Neuronal stem cell (in vitro differentiated cells): ENCODE measurements at regions not wholly inside any gene's neighbourhood (a gene's known extent, or its start where the extent isn't known, plus 50 kb on each side); places are given as distances from the start of the nearest gene placed in this dataset.

Experiments
- DNase-seq: peaks from one replicate; pipeline ENCODE4 v3.0.0-alpha.2; 2013; ENCODE audit warnings: low spot score
- H2AFZ ChIP-seq: one replicate; pipeline ENCODE4 v1.6.1; 2013; ENCODE audit warnings: mild to moderate bottlenecking, low read length, inconsistent platforms
- H2AK5ac ChIP-seq: 2 replicates; pipeline ENCODE4 v1.6.1; 2013; ENCODE audit warnings: low read depth, mild to moderate bottlenecking, inconsistent platforms, low read length, moderate library complexity, mixed read lengths
- H2BK120ac ChIP-seq: 2 replicates; pipeline ENCODE4 v1.6.1; 2013; ENCODE audit warnings: low read depth, mild to moderate bottlenecking, inconsistent platforms, low read length, moderate library complexity, mixed read lengths
- H2BK12ac ChIP-seq: one replicate; pipeline ENCODE4 v1.6.1; 2013; ENCODE audit warnings: low read length, inconsistent platforms
- H2BK15ac ChIP-seq: 2 replicates; pipeline ENCODE4 v1.6.1; 2013; ENCODE audit warnings: mild to moderate bottlenecking, low read length, inconsistent platforms, mixed read lengths
- H2BK5ac ChIP-seq: one replicate; pipeline ENCODE4 v1.6.1; 2013; ENCODE audit warnings: inconsistent platforms, mild to moderate bottlenecking, low read length, moderate library complexity
- H3K14ac ChIP-seq: one replicate; pipeline ENCODE4 v1.6.1; 2013; ENCODE audit warnings: low read length, inconsistent platforms
- H3K18ac ChIP-seq: 2 replicates; pipeline ENCODE4 v1.6.1; 2013; ENCODE audit warnings: low read length, inconsistent platforms
- H3K23ac ChIP-seq: 2 replicates; pipeline ENCODE4 v1.6.1; 2013; ENCODE audit warnings: low read depth, mild to moderate bottlenecking, mixed read lengths, low read length, inconsistent platforms; ENCODE audit not compliant: poor library complexity
- H3K27ac ChIP-seq: replicated peaks from 3 replicates; pipeline ENCODE4 v1.5.1; 2013; ENCODE audit warnings: low read length, inconsistent platforms
- H3K27me3 ChIP-seq, 3 experiments: 2 replicates each; pipeline ENCODE4 v1.6.1; 2013; ENCODE audit warnings: low read length in 3 of 3, mild to moderate bottlenecking in 2 of 3, inconsistent platforms in 1 of 3, low read depth in 1 of 3, mixed read lengths in 1 of 3, moderate library complexity in 1 of 3; ENCODE audit not compliant: control insufficient read depth in 3 of 3, insufficient read depth in 3 of 3
- H3K36me3 ChIP-seq, 2 donors: replicated peaks in 1 of 2; 2 replicates each; pipeline ENCODE4 v1.6.1; 2013; ENCODE audit warnings: low read length in 2 of 2; ENCODE audit not compliant: control insufficient read depth in 2 of 2, insufficient read depth in 2 of 2
- H3K4ac ChIP-seq: 2 replicates; pipeline ENCODE4 v1.6.1; 2013; ENCODE audit warnings: inconsistent platforms, mild to moderate bottlenecking, low read length, moderate library complexity
- H3K4me1 ChIP-seq, 2 donors: 1 replicate in 1 of 2; 2 replicates in 1 of 2; pipeline ENCODE4 v1.6.1; 2013; ENCODE audit warnings: low read length in 2 of 2, low read depth in 1 of 2; ENCODE audit not compliant: control insufficient read depth in 2 of 2, insufficient read depth in 1 of 2
- H3K4me2 ChIP-seq: one replicate; pipeline ENCODE4 v1.6.1; 2013; ENCODE audit warnings: mild to moderate bottlenecking, low read length, inconsistent platforms; ENCODE audit not compliant: insufficient read depth, poor library complexity, severe bottlenecking
- H3K4me3 ChIP-seq, 2 donors: 2 replicates each; pipeline ENCODE4 v1.5.1; 2013; ENCODE audit warnings: low read length in 2 of 2, mild to moderate bottlenecking in 2 of 2, inconsistent platforms in 1 of 2, moderate library complexity in 1 of 2
- H3K79me1 ChIP-seq: one replicate; pipeline ENCODE4 v1.6.1; 2013; ENCODE audit warnings: low read depth, mild to moderate bottlenecking, inconsistent platforms, low read length, moderate library complexity
- H3K9ac ChIP-seq: one replicate; pipeline ENCODE4 v1.6.1; 2013; ENCODE audit warnings: mild to moderate bottlenecking, low read depth, low read length, inconsistent platforms; ENCODE audit not compliant: poor library complexity
- H3K9me3 ChIP-seq, 2 donors: replicated peaks in 1 of 2; 2 replicates each; pipeline versions ENCODE3 to v1.6.1; 2013; ENCODE audit warnings: low read length in 2 of 2, mild to moderate bottlenecking in 2 of 2, inconsistent platforms in 1 of 2, low read depth in 1 of 2, mixed read lengths in 1 of 2, moderate library complexity in 1 of 2; ENCODE audit not compliant: control insufficient read depth in 2 of 2, insufficient read depth in 1 of 2
- H4K8ac ChIP-seq: one replicate; pipeline ENCODE4 v1.6.1; 2013; ENCODE audit warnings: low read depth, mild to moderate bottlenecking, inconsistent platforms, low read length, moderate library complexity
- H4K91ac ChIP-seq: one replicate; pipeline ENCODE4 v1.6.1; 2013; ENCODE audit warnings: low read length, low read depth, mild to moderate bottlenecking, inconsistent platforms; ENCODE audit not compliant: poor library complexity
- WGBS, 2 donors: extraction: QIAGEN DNeasy Blood & Tissue Kit; methylation state at CpG; one replicate each; pipeline ENCODE4 v1.1.7; 2013; ENCODE audit warnings: missing lambda C conversion rate in 2 of 2, mixed read lengths in 1 of 2; ENCODE audit not compliant: insufficient read length in 2 of 2, insufficient replicate concordance in 1 of 2; ENCODE audit errors: extremely low coverage in 2 of 2; 5-methylcytosine and 5-hydroxymethylcytosine counted together

GRCh38 chr6:144474904-144475303 is 189.8 kb downstream of the UTRN start:
- no peak overlapping the region for H2BK15ac ChIP-seq
- no peak overlapping the region for H3K23ac ChIP-seq
- no peaks in the 10 kb centered on the region for H3K79me1 ChIP-seq
- no peaks in the 10 kb centered on the region for H3K27me3 ChIP-seq
- no peak overlapping the region for H2AK5ac ChIP-seq
- peaks cover 0 to 4% of the 10 kb centered on the region in 2 donors for H3K9me3 ChIP-seq
- no peaks in the 10 kb centered on the region for H3K4me1 ChIP-seq
- no peak overlapping the region for H2AFZ ChIP-seq
- H3K4ac ChIP-seq, result no peak overlapping the region
- H2BK120ac ChIP-seq, result no peak overlapping the region
- no peak overlapping the region for H4K8ac ChIP-seq
- no peak for DNase-seq
- H3K14ac ChIP-seq, result no peak overlapping the region
- no peak overlapping the region for H3K4me3 ChIP-seq
- H2BK12ac ChIP-seq, result no peak overlapping the region
- H2BK5ac ChIP-seq, result no peak overlapping the region
- no peak overlapping the region for H3K27ac ChIP-seq
- H3K4me2 ChIP-seq, result no peak overlapping the region
- peaks cover 2 to 40% of the 10 kb centered on the region in 2 donors for H3K36me3 ChIP-seq
- no peak overlapping the region for H3K9ac ChIP-seq
- no peak overlapping the region for H3K18ac ChIP-seq
- no peak overlapping the region for H4K91ac ChIP-seq

GRCh38 chr6:144475411-144475810 is 190.3 kb downstream of the UTRN start:
- Histone ChIP-seq H3K36me3 (peaks cover 2 to 45% of the 10 kb centered on the region in 2 donors), H2BK5ac (no peak overlapping the region), H3K79me1 (no peaks in the 10 kb centered on the region), H2BK120ac (no peak overlapping the region), H3K4me2 (no peak overlapping the region), H3K27ac (no peak overlapping the region), H3K4ac (no peak overlapping the region), H3K9ac (no peak overlapping the region), H2AFZ (no peak overlapping the region), H3K23ac (no peak overlapping the region), H2AK5ac (no peak overlapping the region), H3K27me3 (no peaks in the 10 kb centered on the region), H3K14ac (no peak overlapping the region), H4K8ac (no peak overlapping the region), H3K4me3 (no peak overlapping the region), H3K9me3 (peaks cover 0 to 4% of the 10 kb centered on the region in 2 donors), H2BK12ac (no peak overlapping the region), H2BK15ac (no peak overlapping the region), H4K91ac (no peak overlapping the region), H3K18ac (no peak overlapping the region), H3K4me1 (no peaks in the 10 kb centered on the region)
- no peak for DNase-seq

GRCh38 chr6:144476286-144476685 is 191.2 kb downstream of the UTRN start:
- Histone ChIP-seq H3K4ac (no peak overlapping the region), H3K4me1 (no peaks in the 10 kb centered on the region), H3K27ac (no peak overlapping the region), H2BK12ac (no peak overlapping the region), H3K18ac (no peak overlapping the region), H3K14ac (no peak overlapping the region), H3K79me1 (no peaks in the 10 kb centered on the region), H2BK15ac (no peak overlapping the region), H3K27me3 (no peaks in the 10 kb centered on the region), H3K4me2 (no peak overlapping the region), H3K9me3 (peaks cover 0 to 4% of the 10 kb centered on the region in 2 donors), H2AK5ac (no peak overlapping the region), H3K4me3 (no peak overlapping the region), H3K36me3 (peaks cover 2 to 54% of the 10 kb centered on the region in 2 donors), H2BK120ac (no peak overlapping the region), H3K9ac (no peak overlapping the region), H4K8ac (no peak overlapping the region), H3K23ac (no peak overlapping the region), H4K91ac (no peak overlapping the region), H2BK5ac (no peak overlapping the region), H2AFZ (no peak overlapping the region)
- no peak for DNase-seq
- WGBS, 2 donors, result no CpG with 5 or more reads among the region's 3 CpGs

- H3K36me3 ChIP-seq, result peaks cover 2 to 48% of the 10 kb centered on the region in 2 donors
These were observed 192.3 kb downstream of the UTRN start for GRCh38 chr6:144477396-144477795.

More at GRCh38 chr6:144477396-144477795, 192.3 kb downstream of the UTRN start:
- H2BK5ac ChIP-seq, result no peak overlapping the region
- no peak overlapping the region for H3K27ac ChIP-seq
- no peak overlapping the region for H3K14ac ChIP-seq
- no peak overlapping the region for H2BK120ac ChIP-seq
- H3K9me3 ChIP-seq, result no peaks in the 10 kb centered on the region
- no peak overlapping the region for H4K8ac ChIP-seq
- H3K18ac ChIP-seq, result no peak overlapping the region
- H3K4ac ChIP-seq, result no peak overlapping the region
- WGBS, 2 donors, result no CpG with 5 or more reads among the region's 1 CpG
- no peak overlapping the region for H2AK5ac ChIP-seq
- no peaks in the 10 kb centered on the region for H3K79me1 ChIP-seq
- no peak overlapping the region for H3K23ac ChIP-seq
- no peak overlapping the region for H4K91ac ChIP-seq
- no peak for DNase-seq
- no peaks in the 10 kb centered on the region for H3K27me3 ChIP-seq
- H3K4me3 ChIP-seq, result no peak overlapping the region
- no peak overlapping the region for H2BK12ac ChIP-seq
- H2AFZ ChIP-seq, result no peak overlapping the region
- H3K4me1 ChIP-seq, result no peaks in the 10 kb centered on the region
- no peak overlapping the region for H3K4me2 ChIP-seq
- H2BK15ac ChIP-seq, result no peak overlapping the region
- H3K9ac ChIP-seq, result no peak overlapping the region
